ENCODE measurements at regions not wholly inside any gene's neighbourhood (a gene's known extent, or its start where the extent isn't known, plus 50 kb on each side); places are given as distances from the start of the nearest gene placed in this dataset.

GRCh38 chr4:175263537-175263936, 345.4 kb downstream of the ADAM29 start:
- FAIRE-seq, result no peak
- DNase-seq (ENCODE audit: insufficient read length, low spot score), result no peak
- TF ChIP-seq CTCF (IDR thresholded peaks at IDR 0.05; ENCODE audit: insufficient read depth, missing control alignments), result no peak

GRCh38 chr4:175271010-175271630, 353.0 kb downstream of the ADAM29 start:
- no peak for DNase-seq (ENCODE audit: insufficient read length, low spot score)
- FAIRE-seq, result no peak
- no peak for TF ChIP-seq CTCF (IDR thresholded peaks at IDR 0.05; ENCODE audit: insufficient read depth, missing control alignments)

GRCh38 chr4:175273995-175274753, 356.0 kb downstream of the ADAM29 start:
- DNase-seq (ENCODE audit: insufficient read length, low spot score) (no peak), FAIRE-seq (no peak)
- no peak for TF ChIP-seq CTCF (IDR thresholded peaks at IDR 0.05; ENCODE audit: insufficient read depth, missing control alignments)

- DNase-seq (ENCODE audit: insufficient read length, low spot score), result no peak
- TF ChIP-seq CTCF (IDR thresholded peaks at IDR 0.05; ENCODE audit: insufficient read depth, missing control alignments), result no peak
- no peak for FAIRE-seq
Observed at GRCh38 chr4:175277816-175278215, 359.7 kb downstream of the ADAM29 start.

GRCh38 chr4:175280153-175280552, 362.0 kb downstream of the ADAM29 start:
- no peak for DNase-seq (ENCODE audit: insufficient read length, low spot score)

GRCh38 chr4:175281894-175282293, 363.7 kb downstream of the ADAM29 start:
- no peak for TF ChIP-seq CTCF (IDR thresholded peaks at IDR 0.05; ENCODE audit: insufficient read depth, missing control alignments)
- no peak for FAIRE-seq
- no peak for DNase-seq (ENCODE audit: insufficient read length, low spot score)

More at GRCh38 chr4:175280153-175280552, 362.0 kb downstream of the ADAM29 start:
- no peak for TF ChIP-seq CTCF (IDR thresholded peaks at IDR 0.05; ENCODE audit: insufficient read depth, missing control alignments)
- FAIRE-seq, result no peak

- DNase-seq (ENCODE audit: insufficient read length, low spot score), result no peak
- no peak for FAIRE-seq
- no peak for TF ChIP-seq CTCF (IDR thresholded peaks at IDR 0.05; ENCODE audit: insufficient read depth, missing control alignments)
Observed at GRCh38 chr4:175282407-175282806, 364.2 kb downstream of the ADAM29 start.

All from D721Med (cell line).